ENCODE measurements at regions not wholly inside any gene's neighbourhood (a gene's known extent, or its start where the extent isn't known, plus 50 kb on each side); places are given as distances from the start of the nearest gene placed in this dataset.

- DNase-seq, result peak; percentile 70
These were observed 503.5 kb upstream of the PKN2 start for GRCh38 chr1:88180449-88181108.

- no peak for DNase-seq
These were observed 497.2 kb upstream of the PKN2 start for GRCh38 chr1:88186911-88187310.

- DNase-seq, result no peak
These were observed 496.0 kb upstream of the PKN2 start for GRCh38 chr1:88188038-88188437.

GRCh38 chr1:88189525-88189924 lies 494.5 kb upstream of the PKN2 start:
- DNase-seq, result no peak

GRCh38 chr1:88191917-88192316 lies 492.2 kb upstream of the PKN2 start:
- no peak for DNase-seq

- no peak for DNase-seq
These were observed 489.5 kb upstream of the PKN2 start for GRCh38 chr1:88194542-88194941.

- no peak for DNase-seq
These were observed 483.5 kb upstream of the PKN2 start for GRCh38 chr1:88200545-88200944.

- DNase-seq, result no peak
These were observed 480.0 kb upstream of the PKN2 start for GRCh38 chr1:88204111-88204510.

GRCh38 chr1:88204612-88205167 lies 479.4 kb upstream of the PKN2 start:
- no peak for DNase-seq

GRCh38 chr1:88208389-88208788 lies 475.7 kb upstream of the PKN2 start:
- DNase-seq, result no peak

- DNase-seq, result no peak
These were observed 473.8 kb upstream of the PKN2 start for GRCh38 chr1:88210103-88210787.

- no peak for DNase-seq
These were observed 467.6 kb upstream of the PKN2 start for GRCh38 chr1:88216441-88216840.

GRCh38 chr1:88217386-88217785 lies 466.7 kb upstream of the PKN2 start:
- no peak for DNase-seq

- no peak for DNase-seq
These were observed 464.6 kb upstream of the PKN2 start for GRCh38 chr1:88219521-88219920.

- DNase-seq, result no peak
These were observed 462.7 kb upstream of the PKN2 start for GRCh38 chr1:88221411-88221810.

GRCh38 chr1:88224906-88225305 lies 459.2 kb upstream of the PKN2 start:
- DNase-seq, result no peak

GRCh38 chr1:88228114-88228513 lies 456.0 kb upstream of the PKN2 start:
- no peak for DNase-seq

GRCh38 chr1:88230126-88230525 lies 453.9 kb upstream of the PKN2 start:
- no peak for DNase-seq

- no peak for DNase-seq
These were observed 447.0 kb upstream of the PKN2 start for GRCh38 chr1:88237058-88237457.

- no peak for DNase-seq
These were observed 444.9 kb upstream of the PKN2 start for GRCh38 chr1:88239205-88239604.

GRCh38 chr1:88247666-88248065 lies 436.4 kb upstream of the PKN2 start:
- no peak for DNase-seq

GRCh38 chr1:88250915-88251314 lies 433.2 kb upstream of the PKN2 start:
- no peak for DNase-seq

GRCh38 chr1:88252745-88253144 lies 431.3 kb upstream of the PKN2 start:
- no peak for DNase-seq

GRCh38 chr1:88265606-88266005 lies 418.5 kb upstream of the PKN2 start:
- no peak for DNase-seq

- no peak for DNase-seq
These were observed 418.0 kb upstream of the PKN2 start for GRCh38 chr1:88266051-88266450.

All from NCI-H1436 (cell line).